Left ventricle myocardium superior (tissue), 1 donor: ENCODE measurements at regions not wholly inside any gene's neighbourhood (a gene's known extent, or its start where the extent isn't known, plus 50 kb on each side); places are given as distances from the start of the nearest gene placed in this dataset.

Source experiments
- ATAC-seq: fragments of 200-7000 bp; cut with Tn5 transposase; one replicate; pipeline ENCODE4 v1.9.1; 2020; ENCODE audit warnings: mild to moderate bottlenecking, moderate library complexity
- DNase-seq: peaks from one replicate; pipeline ENCODE4 v3.0.0-alpha.2; 2020
- intact Hi-C: fragments of 100-400 bp; cut with micrococcal nuclease; formaldehyde crosslinking; loops from one replicate; pipeline ENCODE4 v1.11.0; 2022
- donor health status: DM: no; HTN: yes; CAD: no; lungs with severe emphysema.

DNA sequence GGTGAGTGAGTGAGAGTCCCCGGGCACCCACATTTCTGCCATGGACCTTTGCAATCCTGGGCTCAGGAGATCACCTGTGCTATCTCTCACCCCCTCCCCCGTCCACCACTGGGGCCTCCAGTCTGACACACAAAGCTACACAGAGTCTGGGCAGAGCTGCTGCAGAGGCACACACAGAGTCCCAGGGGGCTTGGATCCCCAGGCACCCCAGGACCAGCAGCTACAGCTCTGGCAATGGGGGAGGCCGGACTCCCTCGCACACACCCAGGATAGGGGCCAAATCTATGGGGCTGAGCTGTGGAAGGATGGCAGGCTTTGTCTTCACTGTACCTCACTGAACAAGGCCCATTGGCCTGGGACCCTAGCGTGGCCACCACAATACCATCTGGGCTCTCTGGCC lies 328.8 kb downstream of the MAN2A1 start:
- ATAC-seq (no peak), DNase-seq (no peak)
- intact Hi-C loops: no loop called here

DNA sequence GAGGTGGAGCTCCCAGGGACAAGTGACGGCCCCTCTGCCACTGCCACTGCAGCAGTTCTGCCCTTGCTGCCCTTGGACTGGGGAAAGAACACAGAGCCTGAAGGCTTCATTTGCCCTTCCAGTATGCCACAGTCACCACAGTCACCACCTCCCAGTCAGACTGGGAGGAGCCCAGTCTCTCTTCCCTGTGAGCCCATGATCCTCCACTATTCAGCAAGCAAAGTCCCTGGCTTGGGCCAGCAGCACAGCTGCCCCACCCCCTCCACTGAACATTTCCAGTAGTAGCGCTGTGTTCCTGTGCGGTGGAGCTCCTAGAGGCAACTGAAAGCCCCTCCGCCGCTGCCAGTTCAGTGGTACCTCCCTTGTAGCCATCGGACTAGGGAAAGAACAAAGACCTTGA lies 329.4 kb downstream of the MAN2A1 start:
- no peak for DNase-seq
- ATAC-seq: no peak
- intact Hi-C loops: no loop called here

DNA sequence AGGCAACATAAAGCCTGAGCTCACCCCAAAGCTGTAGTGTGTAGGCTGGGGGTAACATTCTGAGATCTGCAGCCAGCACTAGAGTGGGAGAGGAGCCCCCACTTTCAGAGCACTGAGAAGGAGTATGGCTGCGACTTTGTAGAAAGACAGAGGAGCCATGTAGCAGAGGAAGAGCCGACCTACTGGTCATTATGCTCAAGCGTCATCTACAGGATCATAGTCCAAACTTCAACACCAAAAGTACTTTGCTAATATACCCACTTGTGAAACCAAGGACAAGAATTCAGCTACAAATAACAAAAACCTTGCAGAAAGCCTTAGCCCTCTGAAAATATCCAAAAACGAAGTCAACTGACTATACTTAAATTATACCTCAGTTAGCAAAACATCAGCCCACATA lies 330.1 kb downstream of the MAN2A1 start:
- intact Hi-C loops: no loop called here
- DNase-seq (no peak), ATAC-seq (no peak)

DNA sequence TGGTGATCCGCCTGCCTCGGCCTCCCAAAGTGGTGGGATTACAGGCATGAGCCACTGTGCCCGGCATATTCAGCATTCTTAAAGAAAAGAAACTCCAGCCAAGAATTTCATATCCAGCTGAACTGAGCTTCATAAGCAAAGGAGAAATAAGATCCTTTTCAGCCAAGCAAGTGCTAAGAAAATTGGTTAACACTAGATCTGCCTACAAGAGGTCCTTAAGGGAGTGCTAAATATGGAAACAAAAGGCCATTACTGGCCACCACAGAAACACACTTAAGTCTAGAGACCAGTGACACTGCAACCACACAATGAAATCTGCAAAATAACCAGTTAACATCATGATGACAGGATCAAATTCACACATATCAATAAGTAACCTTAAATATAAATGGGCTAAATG lies 331.5 kb downstream of the MAN2A1 start:
- intact Hi-C loops: no loop called here
- ATAC-seq (no peak), DNase-seq (no peak)

DNA sequence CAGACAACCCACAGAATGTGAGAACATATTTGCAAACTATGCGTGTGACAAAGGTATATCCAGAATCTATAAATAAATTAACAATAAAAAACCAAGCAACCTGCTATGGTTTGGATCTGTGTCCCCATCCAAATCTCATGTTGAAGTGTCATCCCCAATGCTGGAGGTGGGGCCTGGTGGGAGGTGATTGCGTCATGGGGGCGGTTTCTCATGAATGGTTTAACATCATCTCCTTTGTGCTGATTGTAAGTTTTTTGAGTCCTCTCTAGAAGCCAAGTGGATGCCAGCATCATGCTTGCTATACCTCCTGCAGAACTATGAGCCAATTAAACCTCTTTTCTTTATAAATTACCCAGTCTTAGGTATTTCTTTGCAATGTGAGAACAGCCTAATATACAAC lies 335.4 kb downstream of the MAN2A1 start:
- intact Hi-C loops: no loop called here
- ATAC-seq (no peak), DNase-seq (no peak)

DNA sequence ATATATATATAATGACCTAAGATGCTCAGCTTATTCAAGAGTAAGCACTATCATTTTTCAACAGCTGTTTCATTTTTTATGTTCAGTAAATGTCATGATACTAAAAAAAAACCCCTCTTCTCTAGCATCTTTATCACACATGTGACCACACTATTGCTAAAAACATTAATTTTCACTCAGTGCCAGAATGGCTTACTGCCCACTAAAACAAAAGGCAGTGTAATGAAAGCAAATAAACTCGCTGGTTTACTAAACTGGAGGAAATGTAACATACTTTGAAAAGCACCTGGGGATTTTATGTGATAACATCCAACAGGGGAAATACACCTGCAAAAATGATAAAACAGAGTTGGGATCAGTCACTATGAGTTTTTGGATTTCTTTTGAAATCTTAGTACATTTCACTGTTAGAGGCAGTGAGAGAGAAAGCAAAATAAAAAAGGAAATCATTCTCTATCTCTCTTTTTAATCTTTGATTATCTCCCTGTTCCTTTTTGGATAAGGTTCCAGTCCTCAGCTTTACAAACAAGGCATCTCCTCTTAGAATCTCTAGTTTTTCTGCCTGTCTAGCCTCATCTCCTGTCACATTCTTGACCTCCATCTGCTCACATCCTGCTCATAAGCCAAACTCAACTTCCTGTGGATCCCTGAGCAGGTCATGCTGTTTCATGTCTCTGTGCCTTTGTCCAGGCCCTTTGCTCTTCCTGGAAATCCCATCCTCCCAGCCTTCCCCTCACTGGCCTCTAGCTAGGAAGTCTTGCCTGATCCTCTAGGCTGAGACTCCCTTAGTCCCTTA lies 338.0 kb downstream of the MAN2A1 start:
- intact Hi-C loops: no loop called here
- no peak for ATAC-seq
- no peak for DNase-seq

DNA sequence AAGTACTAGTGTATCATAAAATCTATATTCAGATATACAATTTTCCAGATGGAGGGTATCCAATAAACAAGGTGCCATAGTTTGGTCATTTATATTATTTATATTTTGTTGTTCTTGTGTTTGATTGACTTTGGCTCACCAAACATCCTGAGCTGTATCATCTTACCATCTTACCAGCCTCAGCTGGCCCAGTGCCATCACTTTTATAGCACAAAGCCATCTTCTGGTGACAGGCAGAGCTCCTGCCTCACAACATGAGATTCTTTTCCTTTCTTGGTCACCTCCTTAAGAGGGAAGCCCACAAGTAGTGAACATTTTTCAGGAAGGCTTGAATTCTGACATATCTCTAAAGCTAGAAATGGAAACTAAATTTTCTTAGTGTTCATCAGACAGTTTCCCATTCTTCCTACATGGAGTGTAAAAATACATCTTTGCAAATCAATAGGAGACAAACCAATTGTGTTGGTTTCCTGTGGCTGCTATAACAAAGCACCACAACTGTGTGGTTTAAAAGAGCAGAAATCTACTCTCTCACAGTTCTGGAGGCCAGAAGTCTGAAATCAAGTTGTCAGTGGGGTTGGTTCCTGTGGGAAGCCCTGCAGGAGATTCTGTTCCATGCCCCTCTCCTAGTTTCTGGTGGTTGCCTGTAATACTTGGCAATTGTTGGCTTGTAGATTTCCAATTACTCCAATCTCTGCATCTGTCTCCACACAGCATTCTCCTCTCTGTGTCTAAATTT lies 341.8 kb downstream of the MAN2A1 start:
- ATAC-seq: no peak
- no peak for DNase-seq
- intact Hi-C loops: no loop called here

DNA sequence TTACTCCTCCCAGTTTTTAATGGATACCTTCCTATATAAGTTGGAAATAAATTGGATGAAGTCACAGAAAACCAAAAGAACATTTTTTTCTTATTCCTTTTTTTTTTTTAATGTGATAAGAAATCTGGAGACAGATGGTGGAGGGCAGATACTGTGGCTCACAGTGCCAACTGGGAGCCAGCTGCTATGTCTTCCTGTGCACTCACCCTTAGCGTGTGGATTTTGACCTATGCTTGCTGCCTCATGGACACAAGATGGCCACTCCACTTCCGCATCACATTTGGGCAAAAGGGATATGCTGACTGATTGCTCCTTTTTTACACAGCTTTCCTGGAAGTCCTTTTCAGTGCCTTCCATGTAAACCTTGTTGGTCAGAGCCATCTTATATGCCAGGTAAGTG lies 342.6 kb downstream of the MAN2A1 start:
- intact Hi-C loops: no loop called here
- DNase-seq: no peak
- no peak for ATAC-seq

DNA sequence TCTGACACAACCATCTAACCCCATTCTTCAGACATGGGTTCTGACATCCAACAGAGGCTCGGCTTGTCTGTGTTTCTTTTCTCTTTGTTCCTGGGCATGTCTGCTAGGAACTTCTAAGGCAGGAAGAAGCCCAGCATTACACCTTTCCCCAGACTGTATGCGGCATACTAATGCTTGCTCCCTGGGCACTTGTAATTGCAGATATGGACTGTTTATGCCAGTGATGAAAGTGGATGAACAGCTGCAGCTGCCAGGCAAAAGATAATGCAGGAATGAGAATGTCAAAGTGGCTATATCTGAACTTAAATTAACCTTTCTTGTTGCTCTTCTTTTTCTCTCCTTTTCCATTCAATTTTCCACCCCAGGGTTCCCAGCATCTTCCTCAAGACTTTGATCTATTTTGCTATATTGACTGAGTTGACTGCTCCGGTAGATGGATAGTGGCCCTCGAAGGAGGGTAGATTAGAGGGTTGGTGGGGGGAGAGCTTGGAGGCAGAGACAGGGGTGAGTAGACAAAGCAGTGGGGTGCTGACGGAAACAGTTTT lies 344.4 kb downstream of the MAN2A1 start:
- intact Hi-C loops: no loop called here
- DNase-seq (no peak), ATAC-seq (no peak)

DNA sequence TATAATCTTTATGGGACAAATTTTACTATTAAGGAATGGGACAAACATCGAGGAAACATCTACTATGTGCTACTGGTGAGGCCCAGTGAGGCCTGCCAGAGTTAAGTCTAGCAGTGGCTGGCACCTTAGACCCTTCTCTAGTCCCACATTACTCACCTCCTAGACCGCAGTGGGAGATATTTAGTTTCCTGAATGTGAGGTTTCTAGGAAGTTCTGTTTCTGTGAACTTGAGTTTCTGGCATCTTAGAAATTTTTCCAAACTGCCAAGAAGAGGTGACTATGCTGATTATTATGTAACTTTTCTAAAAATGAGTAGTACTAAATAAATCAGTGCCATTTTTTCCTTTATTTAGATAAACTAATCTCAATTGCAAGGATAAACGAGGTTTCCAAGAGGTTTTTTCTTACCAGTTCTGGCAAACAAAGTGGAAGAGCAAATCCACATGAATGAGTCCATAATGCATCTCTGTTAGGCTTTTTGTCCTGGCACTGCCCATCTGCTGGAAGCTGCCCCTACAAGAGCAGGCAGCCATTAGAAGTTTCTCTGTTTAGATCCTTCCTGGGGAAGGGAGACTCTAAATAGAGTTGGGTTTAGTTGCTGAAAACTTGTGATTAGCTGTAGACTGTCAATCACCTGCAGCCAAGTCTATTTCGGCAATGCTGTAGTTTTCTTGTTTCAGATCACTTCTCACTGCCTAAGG lies 348.7 kb downstream of the MAN2A1 start:
- ATAC-seq (no peak), DNase-seq (no peak)
- intact Hi-C loops: no loop called here

DNA sequence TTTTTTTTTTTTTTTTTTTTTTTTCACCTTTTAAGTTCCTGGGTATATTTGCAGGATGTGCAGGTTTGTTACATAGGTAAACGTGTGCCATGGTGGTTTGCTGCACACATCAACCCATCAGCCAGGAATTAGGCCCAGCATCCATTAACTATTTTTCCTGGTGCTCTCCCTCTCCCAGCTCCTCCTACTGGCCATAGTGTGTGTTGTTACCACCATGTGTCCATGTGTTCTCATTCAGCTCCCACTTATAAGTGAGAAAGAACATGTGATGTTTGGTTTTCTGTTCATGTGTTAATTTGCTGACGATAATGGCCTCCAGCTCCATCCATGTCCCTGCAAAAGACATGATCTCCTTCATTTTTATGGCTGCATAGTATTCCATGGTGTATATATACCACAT lies 350.5 kb downstream of the MAN2A1 start:
- DNase-seq (no peak), ATAC-seq (no peak)
- intact Hi-C loops: no loop called here

DNA sequence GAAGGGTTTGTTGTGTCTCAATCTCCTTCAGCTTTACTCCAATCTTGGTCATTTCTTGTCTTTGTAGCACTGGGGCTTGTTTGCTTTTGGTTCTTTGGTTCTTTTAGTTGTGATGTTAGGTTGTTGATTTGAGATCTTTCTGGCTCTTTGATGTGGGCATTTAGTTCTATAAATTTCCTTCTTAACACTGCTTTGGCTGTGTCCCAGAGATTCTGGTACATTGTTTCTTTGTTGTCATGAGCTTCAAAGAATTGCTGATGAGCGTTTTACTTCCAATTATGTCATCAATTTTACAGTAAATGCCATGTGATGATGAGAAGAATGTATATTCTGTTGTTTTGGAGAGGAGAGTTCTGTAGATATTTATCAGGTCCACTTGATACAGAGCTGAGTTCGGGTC lies 353.3 kb downstream of the MAN2A1 start:
- intact Hi-C loops: no loop called here
- ATAC-seq: no peak
- no peak for DNase-seq

DNA sequence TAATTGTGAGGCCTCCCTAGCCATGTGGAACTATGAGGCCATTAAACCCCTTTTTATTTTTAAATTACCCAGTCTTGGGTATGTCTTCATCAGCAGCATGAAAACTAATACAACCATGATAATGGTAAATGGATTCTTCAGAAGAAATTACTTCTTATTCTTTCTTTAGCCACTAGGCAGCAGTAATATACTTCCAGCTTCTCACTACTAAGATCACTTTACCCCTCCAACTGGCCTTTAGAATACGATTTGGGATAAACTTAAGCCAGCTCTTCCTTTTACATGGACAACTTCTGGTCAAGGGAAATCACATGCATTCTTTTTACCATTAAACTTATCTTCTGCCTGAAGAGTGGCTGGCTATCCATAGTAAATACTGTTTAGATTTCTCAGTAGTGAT lies 355.4 kb downstream of the MAN2A1 start:
- ATAC-seq (no peak), DNase-seq (no peak)
- intact Hi-C loops: no loop called here

DNA sequence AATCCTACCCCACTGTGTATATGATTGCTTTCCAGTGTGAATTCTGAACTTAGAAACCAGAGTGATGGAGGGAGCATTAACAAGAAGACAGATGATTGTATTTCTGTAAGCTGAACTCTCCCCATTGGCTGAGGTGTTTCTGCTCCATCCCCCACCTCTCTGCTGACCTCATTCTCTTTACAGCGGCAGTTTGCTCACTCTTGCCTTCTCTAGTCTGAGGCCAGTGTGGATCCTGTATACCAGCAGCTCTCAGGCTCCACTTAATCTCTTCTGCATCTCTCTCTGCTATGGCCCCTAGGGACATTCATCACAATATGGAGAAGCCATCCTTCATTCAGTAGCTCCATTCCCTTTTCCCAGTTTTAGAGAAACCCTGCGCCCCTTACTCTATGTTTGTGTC lies 358.8 kb downstream of the MAN2A1 start:
- ATAC-seq (no peak), DNase-seq (no peak)
- intact Hi-C loops: no loop called here

DNA sequence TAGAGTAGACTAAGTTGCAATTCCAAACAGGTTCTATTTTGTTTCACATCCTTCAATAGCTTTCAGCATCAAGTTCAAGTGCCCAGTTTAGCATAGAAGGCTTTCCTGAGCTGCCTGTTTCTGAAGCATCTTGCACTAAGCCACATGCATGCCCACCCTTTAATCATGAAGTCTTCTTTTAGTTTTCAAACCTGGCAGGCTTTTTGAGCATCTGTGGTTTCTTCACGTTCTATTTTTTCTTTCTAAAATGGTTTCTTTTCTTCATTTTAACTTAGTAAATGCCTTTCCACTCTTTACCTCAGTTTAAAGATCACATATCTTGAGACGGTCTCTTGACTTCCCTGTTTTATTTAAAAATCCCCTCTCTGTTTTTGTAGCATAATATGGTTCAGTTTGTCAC lies 360.1 kb downstream of the MAN2A1 start:
- ATAC-seq: no peak
- intact Hi-C loops: no loop called here
- no peak for DNase-seq

DNA sequence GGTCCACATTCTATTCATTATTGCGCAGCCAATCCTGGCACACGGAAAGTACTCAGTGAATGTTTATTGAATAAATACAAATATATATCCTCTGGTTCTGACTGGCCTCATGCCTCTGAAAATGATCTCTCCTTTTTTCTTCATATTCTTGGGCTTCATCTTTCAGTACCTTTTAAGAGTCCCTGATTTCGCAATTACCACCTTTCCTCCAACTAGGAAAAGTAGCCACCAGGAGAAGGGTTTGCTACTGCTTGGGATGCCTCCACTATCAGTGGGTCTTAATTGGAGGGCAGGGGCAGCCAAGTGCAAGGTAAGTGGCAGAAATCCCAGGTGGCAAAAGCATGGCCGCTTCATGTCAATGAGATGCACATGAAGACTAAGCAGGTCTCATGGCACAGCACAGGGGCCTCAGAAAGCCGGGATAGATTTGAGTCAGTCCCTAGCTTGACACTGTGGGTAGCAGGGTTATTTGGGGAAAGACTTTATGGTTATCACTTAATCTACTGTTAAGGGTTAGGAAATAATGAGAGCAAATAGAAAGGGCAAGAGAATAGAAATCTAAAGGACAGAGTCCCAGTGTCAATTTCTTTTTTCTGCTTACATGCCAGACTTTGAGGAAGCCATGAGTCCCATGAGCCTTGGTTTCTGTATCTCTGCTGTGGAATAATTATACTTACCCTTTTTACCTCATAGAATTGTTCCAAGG lies 361.1 kb downstream of the MAN2A1 start:
- intact Hi-C loops: no loop called here
- DNase-seq (no peak), ATAC-seq (no peak)

DNA sequence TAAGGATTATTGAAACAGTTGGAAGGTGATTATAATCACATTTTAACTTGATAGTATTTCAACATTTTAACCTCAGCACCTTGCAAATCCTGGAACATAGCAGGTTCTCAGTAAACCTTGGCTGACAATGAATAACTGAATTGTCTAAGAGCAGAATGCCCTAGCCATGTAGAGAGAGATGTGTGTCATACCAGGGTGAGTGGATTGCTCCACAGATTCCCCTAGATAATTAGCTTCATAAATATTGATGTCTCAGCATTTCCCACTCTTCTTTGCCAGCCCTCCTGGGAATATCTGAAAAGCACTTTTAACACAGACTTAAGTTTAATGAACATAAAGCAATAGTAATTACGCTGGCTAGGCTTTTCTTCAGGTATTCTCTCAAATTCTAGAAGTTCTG lies 363.5 kb downstream of the MAN2A1 start:
- intact Hi-C loops: no loop called here
- ATAC-seq (no peak), DNase-seq (no peak)

DNA sequence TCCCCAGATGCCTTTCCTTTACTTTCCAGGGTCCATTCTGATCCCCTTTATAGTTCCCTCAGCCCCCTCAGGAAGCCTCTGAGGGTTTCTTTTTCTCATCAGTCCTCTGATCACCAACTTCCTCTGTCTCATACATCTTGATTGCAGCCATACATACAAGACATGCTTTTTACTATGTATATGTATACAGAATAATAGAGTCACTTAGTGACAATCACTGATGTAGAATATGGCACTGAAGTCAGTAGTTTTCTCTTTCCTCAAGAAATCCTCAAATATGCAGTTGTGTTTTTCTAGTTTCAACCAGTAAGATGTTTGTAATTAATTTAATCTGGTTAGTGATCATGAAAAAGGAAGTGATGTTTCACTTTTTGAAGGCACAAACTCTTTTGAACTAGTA lies 364.1 kb downstream of the MAN2A1 start:
- DNase-seq: no peak
- intact Hi-C loops: no loop called here
- ATAC-seq: no peak

DNA sequence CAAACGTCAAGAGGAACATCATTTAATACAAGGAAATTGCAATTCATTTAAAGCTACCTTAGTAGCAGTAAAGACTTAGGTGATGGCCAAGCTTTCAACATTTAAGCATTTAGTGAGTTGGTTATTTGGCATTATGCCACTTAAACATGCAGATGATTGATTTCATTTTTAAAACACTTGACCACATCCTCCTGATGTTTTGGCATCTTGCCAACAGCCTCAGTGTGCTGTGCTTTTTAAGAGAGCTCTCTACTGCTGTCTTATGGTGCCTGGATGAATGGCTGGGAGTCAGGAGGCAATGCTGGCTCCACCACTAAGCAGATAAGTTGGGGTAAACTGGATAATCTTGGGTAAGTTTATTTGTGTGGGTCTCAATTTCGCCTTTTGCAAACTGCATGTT lies 364.5 kb downstream of the MAN2A1 start:
- no peak for ATAC-seq
- DNase-seq: no peak
- intact Hi-C loops: no loop called here

DNA sequence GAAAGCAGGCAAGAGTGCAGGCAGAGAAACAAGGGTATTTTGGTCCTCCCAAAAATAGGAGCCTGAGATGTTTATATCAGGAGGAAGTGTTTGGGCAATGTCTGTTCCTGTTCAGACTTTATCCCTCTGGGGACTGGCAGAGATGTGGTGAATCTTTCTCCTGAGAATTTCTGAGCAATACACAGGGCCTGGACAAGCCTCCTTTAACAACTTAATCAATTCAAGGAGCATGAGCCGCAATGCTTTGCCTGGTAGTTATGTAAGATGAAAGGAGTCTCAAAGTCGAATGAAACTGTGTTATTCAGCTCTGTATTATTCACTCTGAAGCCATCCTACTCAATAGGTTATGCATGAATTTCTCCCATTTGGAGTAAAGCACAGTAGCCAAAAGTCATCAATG lies 365.6 kb downstream of the MAN2A1 start:
- DNase-seq (no peak), ATAC-seq (no peak)
- intact Hi-C loops: no loop called here
